A673 (cell line): ENCODE measurements at regions not wholly inside any gene's neighbourhood (a gene's known extent, or its start where the extent isn't known, plus 50 kb on each side); places are given as distances from the start of the nearest gene placed in this dataset.

Source experiments
- CTCF ChIP-seq: fragments of 300-800, 200-600 bp; sonication (generic); conservative IDR thresholded peaks from 2 replicates; pipeline ENCODE4 v1.5.1; 2017; ENCODE audit warnings: low read depth, mild to moderate bottlenecking, antibody characterized with exemption, low read length, moderate library complexity, mixed read lengths
- EZH2 ChIP-seq: fragments of 200-600 bp; sonication (generic); IDR thresholded peaks from 2 replicates; pipeline ENCODE4 v1.6.1; 2017; ENCODE audit warnings: borderline replicate concordance, low read depth, mild to moderate bottlenecking, mixed read lengths, antibody characterized with exemption, low read length; ENCODE audit not compliant: poor library complexity, severe bottlenecking

GRCh38 chr17:79213305-79213704, 138.7 kb downstream of the ENGASE start:
- TF ChIP-seq CTCF (no peak), EZH2 (no peak)
